Jurkat, Clone E6-1 (cell line): ENCODE measurements at regions not wholly inside any gene's neighbourhood (a gene's known extent, or its start where the extent isn't known, plus 50 kb on each side); places are given as distances from the start of the nearest gene placed in this dataset.

Experiments used
- DNase-seq: peaks from one replicate; pipeline ENCODE4 v3.0.0-alpha.2; 2011; ENCODE audit warnings: low read depth, low spot score
- H3K4me3 ChIP-seq: 2 replicates; pipeline ENCODE4 v1.5.1; 2011; ENCODE audit warnings: mild to moderate bottlenecking, low read length, control low read depth, moderate library complexity

DNA sequence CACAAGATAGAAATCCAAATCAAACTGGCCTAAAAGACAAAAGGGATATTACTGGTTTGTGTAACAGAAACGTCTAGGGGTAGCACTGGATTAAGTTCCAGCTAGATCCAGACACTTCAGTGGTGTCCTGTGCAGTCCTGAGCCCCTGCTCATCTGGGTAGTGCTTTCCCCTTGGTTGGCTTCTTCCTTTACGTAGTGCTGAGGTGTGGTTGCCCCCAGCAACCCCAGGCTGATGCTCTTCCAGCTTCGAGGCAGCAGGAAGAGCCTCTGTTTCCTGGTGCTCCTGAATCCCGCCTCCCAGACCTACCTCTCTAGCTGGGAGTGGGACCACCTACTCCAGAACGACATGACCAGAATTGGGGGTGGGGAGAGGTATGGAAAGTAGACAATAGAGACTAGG is 166.1 kb upstream of the ADRA1B start:
- no peak for DNase-seq
- no peak overlapping the region for H3K4me3 ChIP-seq

DNA sequence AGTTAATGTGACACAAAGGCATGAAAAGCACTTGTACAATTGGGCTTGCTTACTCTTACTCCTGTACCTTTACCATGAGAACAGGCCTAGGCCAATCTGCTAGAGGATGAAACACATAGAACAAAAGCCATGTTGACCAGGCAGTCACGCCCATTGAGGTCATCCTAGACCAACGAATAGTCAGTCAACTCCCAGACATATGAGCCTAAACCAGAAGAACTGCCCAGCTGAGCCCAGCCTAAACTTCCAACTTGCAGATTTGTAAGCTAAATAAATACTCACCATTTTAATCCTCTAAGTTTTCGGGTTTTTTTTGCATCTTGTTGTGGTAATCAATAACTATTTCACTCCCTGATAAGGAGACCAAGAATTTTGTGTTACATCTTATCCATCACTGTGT is 164.8 kb upstream of the ADRA1B start:
- DNase-seq = no peak
- H3K4me3 ChIP-seq = no peak overlapping the region

DNA sequence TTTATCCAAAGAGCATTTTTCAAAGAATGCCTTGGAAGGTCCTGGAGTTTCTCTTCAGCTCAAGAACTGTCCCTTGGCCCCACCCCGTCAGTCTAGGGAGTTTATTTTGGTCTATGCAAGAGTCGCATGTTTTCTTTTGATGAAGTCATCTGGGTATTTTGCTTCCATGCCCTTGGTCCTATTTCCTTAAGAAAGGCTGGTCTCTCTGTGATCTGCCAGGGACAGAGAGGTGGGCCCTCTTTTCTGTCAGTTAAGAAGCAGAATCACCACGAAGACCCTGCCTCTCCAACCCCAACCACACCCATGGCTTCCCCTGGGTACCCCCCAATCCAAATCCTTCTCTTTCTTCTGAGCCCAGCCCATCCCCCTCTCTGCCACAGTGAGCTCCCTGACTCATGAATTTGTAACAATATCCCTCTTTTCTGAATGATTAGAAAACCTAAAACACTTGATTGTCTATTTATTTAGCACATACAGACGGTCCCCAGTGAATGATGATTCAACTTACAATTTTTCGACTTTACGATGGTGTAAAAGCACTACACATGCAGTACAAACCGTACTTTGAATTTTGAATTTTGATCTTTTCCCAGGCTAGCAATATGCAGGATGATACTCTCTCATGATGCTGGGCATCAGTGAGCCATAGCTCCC is 163.5 kb upstream of the ADRA1B start:
- no peak for DNase-seq
- H3K4me3 ChIP-seq = no peak overlapping the region

DNA sequence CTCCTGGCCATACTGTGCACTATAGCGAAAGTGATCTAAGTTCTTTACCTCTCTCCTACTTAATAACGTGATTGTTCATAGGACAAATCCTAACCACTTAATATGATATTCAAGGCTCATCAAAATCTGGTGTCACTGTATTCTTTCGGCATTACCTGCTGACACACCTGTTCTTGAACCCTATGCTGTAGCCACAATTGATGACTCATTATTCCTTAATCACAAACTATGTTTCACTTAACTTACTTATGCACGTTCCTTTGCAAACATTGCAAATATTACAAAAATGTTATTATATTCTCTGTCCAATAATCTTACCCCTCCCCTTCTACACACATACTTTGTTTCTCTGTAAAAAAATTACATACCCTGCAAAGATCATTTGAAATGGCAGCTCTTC is 158.1 kb upstream of the ADRA1B start:
- no peak for DNase-seq
- no peak overlapping the region for H3K4me3 ChIP-seq

DNA sequence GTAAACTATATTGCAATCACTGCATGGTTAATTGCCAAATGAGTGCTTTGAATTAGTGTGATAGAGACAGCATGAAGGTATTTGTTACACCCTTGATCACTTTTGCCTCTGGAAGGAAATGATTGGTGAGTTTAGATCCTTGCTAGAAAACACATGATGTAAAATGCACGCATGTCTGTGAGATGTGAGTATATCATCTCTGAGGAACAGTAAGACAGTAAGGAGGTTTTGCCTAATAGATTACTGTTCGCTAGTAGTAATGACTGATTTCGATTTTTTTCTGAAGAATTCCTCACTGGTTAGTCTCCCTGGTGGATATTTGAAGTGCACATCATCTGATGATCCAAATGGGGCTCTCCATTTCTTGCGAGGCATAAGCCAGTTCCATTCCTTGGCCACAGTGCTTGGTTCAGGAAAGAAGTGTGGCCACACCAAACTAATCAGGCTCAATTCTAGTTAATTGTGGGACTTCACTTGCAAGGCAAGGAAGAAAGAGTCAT is 156.4 kb upstream of the ADRA1B start:
- DNase-seq = no peak
- H3K4me3 ChIP-seq = no peak overlapping the region

DNA sequence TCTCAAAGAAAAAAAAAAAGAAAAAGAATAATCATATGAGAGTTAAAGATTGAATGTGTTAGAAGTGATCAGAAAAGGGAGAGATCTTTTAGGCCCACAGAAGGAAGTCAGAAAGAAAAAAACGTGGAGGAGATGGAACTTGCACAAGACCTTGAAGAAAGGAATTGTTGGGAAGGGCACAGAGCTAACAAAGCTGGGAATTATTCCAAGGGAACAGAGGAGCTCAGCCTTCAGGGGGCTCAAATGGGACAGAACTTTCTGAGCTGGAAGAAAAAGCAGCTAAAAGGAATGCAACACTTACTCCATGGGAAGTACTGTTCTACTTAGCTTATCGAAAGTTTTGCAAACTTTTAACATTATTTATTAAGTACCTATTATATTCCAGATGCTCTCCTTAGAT is 153.4 kb upstream of the ADRA1B start:
- H3K4me3 ChIP-seq = no peak overlapping the region
- DNase-seq = no peak

DNA sequence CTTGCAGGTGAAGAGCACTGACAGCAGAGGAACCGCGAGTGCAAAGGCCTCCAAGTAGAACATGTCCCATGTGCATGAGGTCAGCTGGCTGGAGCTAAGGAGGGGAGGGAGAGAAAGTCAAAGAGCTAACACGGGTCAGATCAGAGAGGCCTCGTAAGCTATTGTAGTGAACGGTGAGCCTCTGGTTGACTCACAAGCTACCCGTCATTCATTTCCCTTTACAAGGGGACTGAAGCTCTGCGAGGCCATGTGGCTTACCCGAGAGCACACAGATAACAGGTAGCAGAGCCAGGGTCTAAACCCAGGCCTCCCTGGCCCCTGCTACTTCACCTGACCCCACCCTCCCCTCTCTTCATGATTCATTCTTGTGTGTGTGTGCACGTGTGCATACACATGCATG is 152.7 kb upstream of the ADRA1B start:
- H3K4me3 ChIP-seq = no peak overlapping the region
- DNase-seq = no peak

DNA sequence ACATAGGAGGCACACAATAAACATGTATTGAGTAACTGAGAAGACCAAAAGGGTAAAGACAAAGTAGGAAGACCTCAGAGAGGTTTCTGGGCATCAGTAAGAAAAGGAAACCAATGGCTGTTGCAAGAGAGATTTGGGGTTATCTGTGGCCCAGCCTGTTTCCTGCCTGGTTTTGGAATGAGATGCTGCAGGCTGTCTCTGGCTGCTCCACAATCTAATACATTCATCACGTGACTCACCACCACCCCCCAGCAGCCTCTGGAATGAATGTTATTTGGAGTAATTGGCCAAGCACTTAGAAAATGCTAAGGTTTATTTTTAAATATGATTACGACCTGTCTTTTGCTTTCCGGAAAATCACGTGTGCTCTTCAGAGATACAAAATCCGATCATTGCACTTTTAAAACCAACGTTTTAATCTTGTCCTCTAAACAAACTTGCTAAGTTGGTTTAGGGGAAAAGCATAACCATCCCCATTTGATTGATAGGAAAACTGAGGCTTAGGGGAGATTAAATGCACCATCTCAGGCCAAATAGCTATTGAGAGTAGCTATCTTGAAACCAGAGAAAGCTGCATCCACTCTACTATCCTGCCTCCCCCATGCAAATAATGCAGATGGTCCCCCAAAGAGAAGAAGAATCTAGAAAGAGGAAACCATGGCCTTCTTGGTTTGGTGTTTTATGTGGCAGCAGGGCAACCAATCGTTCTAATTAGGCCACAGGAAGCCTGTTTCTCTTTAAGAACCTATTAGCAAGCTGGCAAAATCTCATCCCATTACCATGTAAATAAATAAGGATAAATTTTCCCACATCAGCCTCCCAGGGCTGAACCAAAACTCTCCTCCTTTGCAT is 151.8 kb upstream of the ADRA1B start:
- peak; percentile 77 for DNase-seq
- no peak overlapping the region for H3K4me3 ChIP-seq

DNA sequence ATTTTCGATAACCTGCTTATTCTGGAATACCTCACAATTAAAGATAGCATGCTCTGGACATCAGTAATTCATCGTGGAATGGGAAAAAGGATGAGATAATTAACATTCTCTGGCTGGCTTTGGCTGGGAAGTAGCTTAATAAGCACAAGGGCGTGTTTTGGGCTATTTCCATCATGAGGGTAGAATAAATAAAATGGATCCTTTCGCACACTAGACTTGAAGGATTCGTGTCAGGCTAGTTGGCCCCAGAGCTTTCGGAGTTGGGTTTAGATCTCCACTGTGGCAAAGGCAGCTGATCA is 151.2 kb upstream of the ADRA1B start:
- DNase-seq = no peak
- H3K4me3 ChIP-seq = no peak overlapping the region

DNA sequence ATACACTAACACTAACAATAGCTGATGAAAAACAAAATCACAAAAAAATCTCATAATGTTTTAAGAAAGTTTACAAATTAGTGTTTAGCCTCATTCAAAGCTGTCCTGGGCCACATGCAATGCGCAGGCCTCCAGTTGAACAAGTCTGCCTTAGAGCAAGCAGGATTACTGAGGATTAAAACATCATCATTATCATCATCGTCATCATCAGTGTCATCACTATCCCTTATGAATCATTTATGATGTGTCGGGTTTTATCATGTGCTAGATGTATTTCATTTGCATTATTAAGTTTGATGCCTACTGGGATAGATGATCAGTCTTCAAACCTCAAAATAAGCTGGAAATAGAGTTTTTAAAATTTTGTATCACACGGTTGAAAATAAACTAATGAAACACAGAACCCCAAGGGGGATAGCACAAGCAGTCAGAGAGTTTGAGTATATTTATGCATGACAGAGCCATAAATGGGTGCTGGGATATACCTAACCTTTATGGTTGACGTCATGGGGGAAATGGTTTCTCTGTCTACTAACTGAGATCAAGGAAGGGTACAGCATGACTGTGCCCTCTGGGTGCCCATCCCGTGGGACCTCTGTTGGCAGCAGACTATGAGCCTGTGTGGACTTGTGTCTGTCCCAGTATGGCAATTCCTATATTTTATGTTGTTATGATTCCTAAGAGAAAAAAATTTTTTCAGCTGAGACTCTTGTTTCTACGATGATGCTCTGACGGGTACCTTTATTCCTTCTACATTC is 150.3 kb upstream of the ADRA1B start:
- H3K4me3 ChIP-seq = no peak overlapping the region
- no peak for DNase-seq

DNA sequence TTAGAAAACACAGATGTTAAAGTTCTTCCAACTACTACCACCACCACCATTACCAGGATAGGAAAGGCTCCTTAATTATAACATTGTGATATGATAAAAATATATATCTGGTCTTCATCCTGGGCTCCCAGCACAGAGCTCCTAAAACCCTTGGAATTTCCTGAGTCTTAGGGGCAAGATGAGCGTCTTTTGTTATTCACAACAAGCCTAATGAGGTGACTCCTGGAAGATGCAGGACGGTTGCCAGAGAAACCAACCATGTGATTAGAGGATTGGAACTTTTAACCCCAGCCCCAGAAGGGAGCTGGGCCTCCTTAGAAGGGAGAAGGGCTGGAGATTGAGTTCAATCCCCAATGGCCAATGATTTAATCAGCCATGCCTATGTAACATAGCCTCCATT is 148.0 kb upstream of the ADRA1B start:
- H3K4me3 ChIP-seq = no peak overlapping the region
- no peak for DNase-seq

DNA sequence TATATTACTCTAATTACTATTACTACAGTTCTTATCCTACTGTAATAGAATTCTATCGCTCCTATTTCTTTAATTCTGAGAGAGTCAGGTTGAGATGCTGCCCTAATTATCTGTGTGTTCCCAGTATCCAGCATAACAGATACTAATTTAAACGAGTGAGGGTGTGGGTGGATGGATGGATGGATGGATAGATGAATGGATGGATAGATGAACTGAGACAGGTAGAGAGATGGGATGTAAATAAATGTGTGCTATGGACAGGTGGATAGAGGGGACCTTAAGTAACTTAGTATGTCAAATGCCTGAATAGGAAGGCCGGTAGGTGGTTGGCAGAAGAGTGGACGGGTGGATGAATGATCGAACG is 143.6 kb upstream of the ADRA1B start:
- no peak overlapping the region for H3K4me3 ChIP-seq
- DNase-seq = no peak

DNA sequence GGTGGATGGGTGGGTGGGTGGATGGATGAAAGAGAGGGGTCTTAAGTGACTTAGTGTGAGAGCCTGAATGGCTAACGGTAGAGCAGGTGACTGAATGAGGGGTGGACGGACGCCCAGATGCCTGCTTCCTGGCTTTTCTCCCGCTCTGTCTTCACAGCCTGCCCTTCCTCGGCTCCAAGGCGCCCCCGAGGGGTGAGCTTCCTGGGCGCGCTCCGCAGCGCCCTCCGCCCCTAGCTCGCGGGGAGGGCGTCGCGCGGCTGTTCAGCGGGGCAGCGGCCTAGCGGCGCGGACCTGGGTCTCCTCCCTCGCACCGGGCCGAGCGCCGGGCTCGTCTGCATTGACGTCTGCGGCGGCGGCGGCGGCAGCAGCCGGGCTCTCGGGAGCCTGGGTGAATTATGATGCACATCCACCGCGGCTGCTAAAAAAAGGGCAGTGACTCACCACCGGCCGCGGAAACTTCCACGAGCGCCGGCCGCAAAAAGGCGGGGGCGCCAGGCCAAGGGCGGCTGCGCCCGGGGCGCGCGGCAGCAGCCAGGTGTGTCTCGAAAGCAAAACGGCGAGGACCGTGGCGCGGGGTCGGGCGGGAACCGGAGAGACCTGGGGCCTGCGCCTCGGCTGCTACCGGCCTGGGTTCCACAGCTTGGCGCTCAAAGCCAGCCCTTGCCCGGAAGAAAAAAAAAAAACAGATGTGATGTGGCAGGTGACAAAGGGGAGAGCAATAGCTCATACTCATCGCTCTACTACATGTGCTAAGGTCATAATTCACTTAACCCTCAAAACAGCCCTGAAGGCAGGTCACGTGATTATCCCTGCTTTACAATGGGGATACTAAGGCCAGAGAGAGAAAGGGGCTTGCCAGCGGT is 143.0 kb upstream of the ADRA1B start:
- peak; percentile 12 for DNase-seq
- H3K4me3 ChIP-seq = peak overlapping the region; percentile 20

DNA sequence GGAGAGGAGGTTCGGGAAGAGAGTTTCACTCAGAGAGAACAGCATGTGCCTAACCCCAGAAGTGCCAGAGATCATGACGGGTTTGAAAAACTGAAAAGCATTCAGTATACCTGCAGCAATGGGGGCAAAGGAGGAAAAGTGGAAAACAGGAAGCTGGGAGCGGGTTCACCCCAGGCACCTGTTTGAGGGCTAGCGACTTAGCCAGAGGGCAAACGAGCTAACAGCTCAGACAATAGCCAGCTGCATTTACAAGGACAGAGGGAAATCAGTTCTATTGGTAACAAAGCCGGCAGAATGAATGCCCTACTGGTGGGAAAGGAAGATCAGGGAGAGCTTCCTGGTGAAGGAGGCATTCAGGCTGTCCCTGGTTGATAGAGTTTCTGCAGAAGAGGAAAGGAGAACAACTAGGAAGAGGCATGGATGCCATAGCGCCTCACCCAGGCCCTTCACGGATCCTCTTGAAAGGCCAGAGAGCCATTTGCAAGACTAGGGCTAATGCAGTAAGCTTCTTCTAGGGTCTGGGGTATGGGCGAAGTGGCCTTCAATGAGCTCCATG is 141.7 kb upstream of the ADRA1B start:
- no peak overlapping the region for H3K4me3 ChIP-seq
- no peak for DNase-seq

DNA sequence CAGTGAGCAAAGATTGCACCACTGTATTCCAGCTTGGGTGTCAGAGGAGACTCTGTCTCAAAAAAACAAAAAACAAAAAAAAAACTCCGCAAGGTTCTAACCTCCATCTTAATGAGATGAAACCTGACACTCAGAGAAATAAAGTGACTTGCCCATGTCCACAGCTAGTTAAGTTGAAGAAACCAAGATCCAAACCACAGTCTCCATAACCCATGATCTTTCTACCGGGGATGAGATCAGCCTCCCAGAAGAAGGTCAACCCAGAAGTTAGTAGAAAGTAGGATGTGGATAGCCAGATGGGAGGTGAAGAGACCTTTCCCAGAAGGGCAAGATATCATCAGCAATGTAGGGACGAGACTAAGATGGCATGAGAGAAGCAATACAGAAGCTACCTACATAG is 140.4 kb upstream of the ADRA1B start:
- DNase-seq = no peak
- no peak overlapping the region for H3K4me3 ChIP-seq

DNA sequence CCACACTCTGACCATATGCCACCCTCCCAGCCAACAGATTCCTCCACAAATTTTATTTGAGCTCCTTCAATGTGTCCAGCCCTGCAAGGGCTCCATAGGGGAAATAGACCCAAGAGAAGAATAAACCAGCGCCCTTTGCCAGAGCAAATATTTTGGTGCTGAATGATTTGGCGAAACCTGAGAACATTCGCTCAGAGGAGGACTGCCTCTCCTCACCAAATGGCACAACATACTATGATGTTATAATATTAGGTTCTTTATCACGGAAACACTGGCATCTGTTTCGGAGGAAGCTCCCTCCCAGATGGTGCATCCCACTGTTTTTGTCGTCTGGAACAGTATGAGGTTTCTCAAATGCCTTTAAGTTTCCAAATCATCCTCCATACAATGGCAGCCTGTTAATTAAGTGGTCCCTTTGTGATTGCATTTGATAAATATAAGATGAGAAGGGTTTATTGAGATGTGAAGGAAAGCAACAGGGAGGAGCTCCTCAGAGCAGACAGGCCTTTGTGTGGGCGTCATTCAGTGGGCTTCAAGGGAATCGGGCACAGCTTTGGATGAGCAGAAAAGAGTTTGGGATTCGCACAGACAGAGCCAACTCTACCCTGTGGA is 139.1 kb upstream of the ADRA1B start:
- H3K4me3 ChIP-seq = no peak overlapping the region
- no peak for DNase-seq

DNA sequence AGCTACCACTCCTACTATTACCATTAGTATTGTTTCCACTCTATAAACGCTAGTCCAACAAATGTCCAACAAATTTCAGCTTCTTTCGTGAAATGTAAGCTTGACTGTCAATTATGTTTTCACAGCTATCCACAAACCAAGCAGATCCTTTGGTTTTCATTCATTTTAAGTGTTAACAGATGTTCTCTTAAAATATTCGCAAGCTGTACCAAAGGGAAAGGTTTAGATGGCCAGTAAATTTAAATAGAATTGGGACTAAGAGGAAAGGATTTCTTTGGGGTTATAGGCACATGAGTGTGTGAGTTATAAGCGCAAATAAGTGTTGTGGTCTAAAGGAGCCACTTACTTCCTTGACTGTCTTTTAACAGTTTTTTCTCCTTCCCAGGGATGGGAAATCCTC is 136.8 kb upstream of the ADRA1B start:
- no peak overlapping the region for H3K4me3 ChIP-seq
- DNase-seq = no peak

DNA sequence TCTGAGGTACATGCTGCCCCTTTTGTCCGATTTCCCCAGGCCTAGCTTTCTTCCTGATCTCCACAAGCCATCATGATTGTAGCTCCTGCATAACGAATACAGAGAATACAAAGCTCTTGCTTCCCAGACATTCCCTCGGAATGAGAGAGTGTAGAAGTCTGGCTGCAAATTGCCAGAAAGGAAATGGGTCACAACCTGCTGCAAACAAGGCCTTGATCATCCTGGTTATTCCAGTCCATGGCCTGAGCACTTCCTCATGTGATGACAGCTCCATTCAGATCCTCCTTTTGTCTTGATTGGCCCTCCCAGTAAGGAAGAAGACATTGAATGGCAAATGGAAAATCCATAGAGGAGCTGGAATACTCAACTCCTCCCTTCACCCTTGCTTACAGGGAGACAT is 136.0 kb upstream of the ADRA1B start:
- H3K4me3 ChIP-seq = no peak overlapping the region
- DNase-seq = no peak
